AG10803 (cell line): ENCODE measurements at regions not wholly inside any gene's neighbourhood (a gene's known extent, or its start where the extent isn't known, plus 50 kb on each side); places are given as distances from the start of the nearest gene placed in this dataset.

Experiments
- DNase-seq: peaks from one replicate; pipeline ENCODE4 v3.0.0; 2010; ENCODE audit warnings: low read depth
- H3K4me3 ChIP-seq: 2 replicates; pipeline ENCODE4 v1.5.1; 2011; ENCODE audit warnings: mild to moderate bottlenecking, low read length, control low read depth
- CTCF ChIP-seq: conservative IDR thresholded peaks from 2 replicates; pipeline ENCODE4 v1.5.1; 2011; ENCODE audit warnings: mild to moderate bottlenecking, low read length, control low read depth, inconsistent platforms

DNA sequence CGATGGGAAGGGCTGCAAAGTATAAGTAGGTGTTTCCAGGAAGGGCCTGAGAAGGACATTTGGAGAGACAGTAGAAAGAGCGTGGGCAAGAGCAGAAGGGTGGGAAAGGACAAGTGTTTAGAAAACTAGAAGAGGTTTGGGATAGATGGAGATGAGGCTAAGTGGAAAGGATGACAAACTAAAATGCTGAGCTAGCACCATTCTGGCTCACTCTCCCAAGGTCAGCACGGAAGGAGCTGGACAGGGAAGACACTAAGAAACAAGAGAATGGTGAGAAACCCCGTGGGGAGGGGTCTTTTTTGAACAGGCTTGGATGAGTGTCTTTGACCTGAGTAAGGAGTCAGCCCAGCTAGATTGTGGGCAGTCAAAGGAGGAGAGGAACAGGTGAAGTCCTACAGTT, 286.0 kb downstream of the CDK5RAP2 start:
- TF ChIP-seq CTCF = no peak
- H3K4me3 ChIP-seq = no peak overlapping the region
- no peak for DNase-seq

DNA sequence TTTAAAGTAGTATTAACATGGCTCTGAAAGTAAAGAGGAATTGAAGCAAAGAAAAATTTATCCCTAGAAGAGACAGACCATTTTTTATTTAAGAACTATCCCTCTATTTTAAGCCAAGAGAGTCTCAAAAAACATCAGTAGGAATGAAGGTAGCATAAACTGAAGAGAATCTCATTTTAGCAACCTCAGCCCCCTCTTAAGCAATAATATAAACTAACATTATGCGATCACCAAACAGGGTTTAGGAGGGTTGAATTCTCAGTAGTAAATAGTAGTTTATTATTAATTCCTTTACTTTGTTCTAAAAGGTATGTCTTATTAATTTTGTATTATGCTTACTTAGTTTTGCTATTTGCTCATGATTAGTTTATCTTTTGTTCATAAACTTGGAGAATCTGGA, 287.4 kb downstream of the CDK5RAP2 start:
- no peak for DNase-seq
- no peak for TF ChIP-seq CTCF
- H3K4me3 ChIP-seq = no peak overlapping the region

- TF ChIP-seq CTCF = no peak
- no peak overlapping the region for H3K4me3 ChIP-seq
- no peak for DNase-seq
Measured at GRCh38 chr9:120291050-120291449, 288.9 kb downstream of the CDK5RAP2 start.

GRCh38 chr9:120289990-120290975, 289.7 kb downstream of the CDK5RAP2 start:
- H3K4me3 ChIP-seq = no peak overlapping the region
- DNase-seq = no peak

DNA sequence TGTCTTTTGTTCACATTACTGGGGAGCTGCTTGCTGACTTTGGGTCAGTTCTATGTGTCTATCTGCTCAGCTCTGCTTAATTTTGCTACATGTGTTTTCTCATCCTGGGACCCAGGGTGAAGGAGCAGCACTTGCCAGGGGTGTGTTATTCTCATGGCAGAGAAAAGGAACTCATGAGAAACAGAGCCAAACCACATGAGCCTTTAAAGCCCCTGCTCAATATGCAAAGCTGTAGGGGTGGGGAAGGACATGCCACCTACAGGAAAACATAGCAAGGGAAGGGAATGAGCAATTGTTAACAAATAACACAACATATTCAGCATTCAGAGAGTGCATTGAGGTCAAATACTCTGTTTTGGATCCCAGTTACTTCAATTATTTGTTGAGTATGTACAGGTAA, 290.9 kb downstream of the CDK5RAP2 start:
- H3K4me3 ChIP-seq = no peak overlapping the region
- DNase-seq = no peak
- no peak for TF ChIP-seq CTCF

More at GRCh38 chr9:120289990-120290975, 289.7 kb downstream of the CDK5RAP2 start:
- no peak for TF ChIP-seq CTCF

- no peak overlapping the region for H3K4me3 ChIP-seq
- no peak for DNase-seq
- no peak for TF ChIP-seq CTCF
Measured at GRCh38 chr9:120286530-120286929, 293.4 kb downstream of the CDK5RAP2 start.

DNA sequence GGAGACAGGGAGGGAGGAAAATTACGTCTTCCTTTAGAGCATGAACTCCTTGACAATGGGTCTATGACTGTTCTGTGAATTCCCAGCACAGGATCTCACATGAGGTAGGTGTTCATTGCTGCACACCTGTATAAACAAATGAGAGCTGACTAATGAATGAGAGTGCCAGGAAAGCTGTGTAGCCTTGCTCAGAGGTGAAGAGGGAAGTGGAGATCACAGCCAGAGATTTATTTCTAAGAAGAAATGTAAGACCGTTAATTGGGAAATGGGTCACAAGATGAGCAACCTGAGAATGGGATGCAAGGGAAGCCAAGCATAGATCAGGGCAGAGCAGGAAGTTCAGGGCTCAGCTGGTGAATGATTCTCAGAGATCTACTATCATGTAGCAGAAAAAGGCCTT, 295.1 kb downstream of the CDK5RAP2 start:
- no peak for DNase-seq

More for the DNA sequence above, 295.1 kb downstream of the CDK5RAP2 start:
- H3K4me3 ChIP-seq = no peak overlapping the region
- no peak for TF ChIP-seq CTCF
